ENCODE measurements at regions not wholly inside any gene's neighbourhood (a gene's known extent, or its start where the extent isn't known, plus 50 kb on each side); places are given as distances from the start of the nearest gene placed in this dataset.

- FAIRE-seq: no peak
- no peak for TF ChIP-seq SPI1 (IDR thresholded peaks at IDR 0.05; ENCODE audit: low read depth, low read length)
- TF ChIP-seq POU2F2 (IDR thresholded peaks at IDR 0.05; ENCODE audit: low read depth, low read length): no peak
- TF ChIP-seq POLR2A (IDR thresholded peaks at IDR 0.05; ENCODE audit: low read depth, low read length): no peak
- no peak for TF ChIP-seq TAF1 (IDR thresholded peaks at IDR 0.05; ENCODE audit: low read depth, low read length)
- no peak for DNase-seq (ENCODE audit: insufficient read length, low spot score)
Observed at GRCh38 chr3:187434524-187434923, 66.3 kb downstream of the RTP4 start.

GRCh38 chr3:187430576-187430975 is 62.4 kb downstream of the RTP4 start:
- no peak for DNase-seq (ENCODE audit: insufficient read length, low spot score)
- FAIRE-seq: no peak
- no peak for TF ChIP-seq PAX5 (IDR thresholded peaks at IDR 0.05; ENCODE audit: insufficient read depth, low read length, severe bottlenecking)
- no peak for TF ChIP-seq POLR2A (IDR thresholded peaks at IDR 0.05; ENCODE audit: low read depth, low read length)
- no peak for TF ChIP-seq POU2F2 (IDR thresholded peaks at IDR 0.05; ENCODE audit: low read depth, low read length)
- TF ChIP-seq SPI1 (IDR thresholded peaks at IDR 0.05; ENCODE audit: low read depth, low read length): no peak
- TF ChIP-seq POLR2AphosphoS5 (IDR thresholded peaks at IDR 0.05; ENCODE audit: low read depth, low read length): no peak
- no peak for TF ChIP-seq TAF1 (IDR thresholded peaks at IDR 0.05; ENCODE audit: low read depth, low read length)

All from GM12891 (cell line).